ENCODE measurements at regions not wholly inside any gene's neighbourhood (a gene's known extent, or its start where the extent isn't known, plus 50 kb on each side); places are given as distances from the start of the nearest gene placed in this dataset.

- TF ChIP-seq FOXP2 (optimal IDR thresholded peaks at IDR 0.05; ENCODE audit: borderline replicate concordance, extremely low read depth, extremely low read length, insufficient read depth), result no peak
- no peak for TF ChIP-seq TAF1 (IDR thresholded peaks at IDR 0.05; ENCODE audit: borderline replicate concordance, insufficient read depth, low read length)
These were observed 83.2 kb downstream of the NR2F2 start for GRCh38 chr15:96413657-96414056.

DNA sequence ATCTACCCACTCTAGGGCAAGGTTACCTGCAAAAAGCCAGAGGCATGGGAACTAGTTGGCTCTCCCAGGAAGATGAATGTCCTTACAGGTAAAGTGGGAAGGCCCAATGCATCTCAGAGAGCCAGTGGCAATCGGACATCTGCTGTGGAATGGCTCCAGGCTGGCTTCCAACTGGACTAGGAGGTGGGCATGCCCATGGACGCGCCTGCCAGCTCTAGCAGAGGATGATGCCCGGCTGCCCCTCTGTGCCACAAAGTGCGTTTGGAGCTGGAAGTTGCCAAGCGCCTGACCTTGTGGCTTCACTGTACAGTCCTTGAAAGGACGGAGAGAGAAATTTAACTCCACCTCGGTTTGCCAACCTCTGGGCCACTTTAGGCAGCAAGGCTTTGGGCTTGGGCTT is 84.4 kb downstream of the NR2F2 start:
- TF ChIP-seq REST (IDR thresholded peaks at IDR 0.05; ENCODE audit: insufficient read depth in 1 of 2, low read depth in 2 of 2, low read length in 2 of 2), result no peak
- no peak for TF ChIP-seq SIN3A (IDR thresholded peaks at IDR 0.05; ENCODE audit: borderline replicate concordance, insufficient read depth, low read length)
- no peak for TF ChIP-seq POLR2AphosphoS5 (IDR thresholded peaks at IDR 0.05; ENCODE audit: low read depth, low read length)
- TF ChIP-seq TAF1 (IDR thresholded peaks at IDR 0.05; ENCODE audit: borderline replicate concordance, insufficient read depth, low read length), result no peak
- TF ChIP-seq FOXP2 (optimal IDR thresholded peaks at IDR 0.05; ENCODE audit: borderline replicate concordance, extremely low read depth, extremely low read length, insufficient read depth), result no peak

DNA sequence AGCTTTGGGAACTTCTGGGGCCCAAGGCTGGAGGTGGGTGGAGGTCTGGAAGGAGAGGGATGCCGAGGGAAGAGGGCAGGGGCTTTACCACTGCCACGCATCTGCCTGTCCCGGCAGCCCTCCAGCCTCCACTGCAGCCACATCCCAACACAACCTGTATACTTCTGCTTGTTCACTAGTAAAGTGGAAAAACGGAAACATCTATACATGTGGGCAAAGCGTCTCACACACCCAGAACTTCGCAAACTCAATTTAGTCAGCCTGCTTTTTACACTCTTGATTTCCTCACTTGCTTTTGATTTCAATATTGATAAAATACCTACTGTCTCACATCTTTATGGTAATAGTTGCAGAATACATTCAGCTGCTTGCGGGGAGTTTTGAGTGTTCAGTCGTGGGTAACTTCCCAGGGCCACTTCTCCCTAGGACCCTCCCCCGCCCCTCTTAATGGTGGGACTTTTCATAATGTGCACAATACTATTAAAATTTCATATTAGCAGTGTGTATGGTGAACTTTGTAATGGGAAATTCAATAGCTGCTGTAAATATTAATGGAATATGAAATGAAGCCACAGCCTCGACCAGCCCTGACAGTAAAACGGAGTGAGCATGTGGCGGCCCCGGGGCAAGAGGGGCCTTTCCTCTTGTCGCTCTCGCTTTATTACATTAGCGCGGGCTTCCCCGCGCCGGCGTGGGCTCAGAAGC is 85.2 kb downstream of the NR2F2 start:
- TF ChIP-seq FOXP2 (optimal IDR thresholded peaks at IDR 0.05; ENCODE audit: borderline replicate concordance, extremely low read depth, extremely low read length, insufficient read depth) (no peak), SIN3A (IDR thresholded peaks at IDR 0.05; ENCODE audit: borderline replicate concordance, insufficient read depth, low read length) (no peak), REST (IDR thresholded peaks at IDR 0.05; ENCODE audit: insufficient read depth in 1 of 2, low read depth in 2 of 2, low read length in 2 of 2) (no peak), TAF1 (IDR thresholded peaks at IDR 0.05; ENCODE audit: borderline replicate concordance, insufficient read depth, low read length) (no peak)

GRCh38 chr15:96416218-96416933 is 85.9 kb downstream of the NR2F2 start:
- no peak for TF ChIP-seq REST (IDR thresholded peaks at IDR 0.05; ENCODE audit: insufficient read depth in 1 of 2, low read depth in 2 of 2, low read length in 2 of 2)
- TF ChIP-seq SIN3A (IDR thresholded peaks at IDR 0.05; ENCODE audit: borderline replicate concordance, insufficient read depth, low read length), result no peak
- TF ChIP-seq TAF1 (IDR thresholded peaks at IDR 0.05; ENCODE audit: borderline replicate concordance, insufficient read depth, low read length), result no peak
- no peak for TF ChIP-seq POLR2AphosphoS5 (IDR thresholded peaks at IDR 0.05; ENCODE audit: low read depth, low read length)
- TF ChIP-seq FOXP2 (optimal IDR thresholded peaks at IDR 0.05; ENCODE audit: borderline replicate concordance, extremely low read depth, extremely low read length, insufficient read depth), result no peak

DNA sequence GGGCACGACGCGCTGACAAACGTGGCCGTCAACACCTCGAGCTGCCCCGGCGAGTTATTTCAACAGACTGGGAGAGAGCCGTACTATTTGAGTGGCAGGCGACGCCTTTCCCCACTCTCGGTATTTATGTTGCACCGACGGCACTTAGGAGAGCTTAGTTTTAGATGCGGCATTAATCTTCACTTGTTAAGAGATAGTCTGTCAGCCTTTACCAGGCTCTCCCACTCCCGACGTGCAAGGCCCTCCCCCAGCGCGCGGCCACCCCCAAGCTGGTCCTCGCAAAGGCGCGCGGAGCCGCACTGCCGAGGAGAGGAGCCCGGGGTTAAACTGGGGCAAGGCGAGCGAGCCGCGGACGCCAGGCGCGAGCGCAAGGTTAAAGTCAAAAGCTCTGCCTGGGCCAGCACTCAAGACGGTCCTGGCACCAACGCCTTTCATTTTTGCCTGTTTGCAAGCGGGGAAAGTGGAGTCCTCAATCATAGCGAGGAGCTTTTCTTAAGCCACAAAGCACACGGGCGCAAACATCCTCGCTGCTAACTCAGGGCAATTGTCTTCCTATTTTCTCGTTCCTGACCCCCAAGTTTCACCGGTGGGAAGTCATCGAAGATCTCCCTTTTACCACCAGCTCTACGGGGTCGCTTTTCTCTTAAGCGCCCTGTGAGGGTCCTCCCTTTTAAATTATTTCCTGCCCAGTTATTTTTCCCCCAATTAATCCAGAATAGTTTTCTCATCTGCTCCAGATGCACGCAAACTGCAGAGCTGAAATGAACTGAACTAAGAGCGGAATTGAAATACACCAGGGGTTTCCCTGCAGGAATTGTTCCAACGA is 86.6 kb downstream of the NR2F2 start:
- TF ChIP-seq POLR2AphosphoS5 (IDR thresholded peaks at IDR 0.05; ENCODE audit: low read depth, low read length), result no peak
- no peak for TF ChIP-seq FOXP2 (optimal IDR thresholded peaks at IDR 0.05; ENCODE audit: borderline replicate concordance, extremely low read depth, extremely low read length, insufficient read depth)
- TF ChIP-seq REST (IDR thresholded peaks at IDR 0.05; ENCODE audit: insufficient read depth in 1 of 2, low read depth in 2 of 2, low read length in 2 of 2), result no peak
- no peak for TF ChIP-seq TAF1 (IDR thresholded peaks at IDR 0.05; ENCODE audit: borderline replicate concordance, insufficient read depth, low read length)
- TF ChIP-seq SIN3A (IDR thresholded peaks at IDR 0.05; ENCODE audit: borderline replicate concordance, insufficient read depth, low read length), result no peak

Measured in PFSK-1 (cell line).